ENCODE measurements at regions not wholly inside any gene's neighbourhood (a gene's known extent, or its start where the extent isn't known, plus 50 kb on each side); places are given as distances from the start of the nearest gene placed in this dataset.

GRCh38 chr4:62414563-62414962, 1214.4 kb downstream of the ADGRL3 start:
- TF ChIP-seq POLR2A (IDR thresholded peaks at IDR 0.05): no peak
- no peak for TF ChIP-seq CTCF (IDR thresholded peaks at IDR 0.05)
- TF ChIP-seq EP300 (IDR thresholded peaks at IDR 0.05): no peak
